ENCODE measurements at regions not wholly inside any gene's neighbourhood (a gene's known extent, or its start where the extent isn't known, plus 50 kb on each side); places are given as distances from the start of the nearest gene placed in this dataset.

DNA sequence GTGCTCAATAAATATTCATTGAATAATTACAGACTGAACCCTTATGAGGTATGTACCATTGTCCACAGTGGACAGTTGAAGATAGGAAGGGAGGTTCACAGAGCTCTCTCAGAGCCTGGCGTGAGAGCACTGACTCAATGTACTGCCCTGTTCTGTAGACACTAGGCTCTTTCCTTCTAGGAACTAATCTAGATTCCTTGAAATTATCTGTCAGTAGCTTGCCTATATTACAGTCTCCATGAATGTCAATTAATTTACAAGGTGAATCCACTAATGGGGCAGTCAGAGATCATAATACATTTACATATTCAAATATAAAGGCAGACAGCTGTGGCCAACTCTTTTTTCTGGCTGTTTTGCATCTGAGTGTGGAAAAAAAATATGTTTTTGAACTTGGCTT lies 251.2 kb upstream of the SALL1 start:
- Histone ChIP-seq H3K27ac (no peak overlapping the region), H3K4me3 (no peak overlapping the region)

DNA sequence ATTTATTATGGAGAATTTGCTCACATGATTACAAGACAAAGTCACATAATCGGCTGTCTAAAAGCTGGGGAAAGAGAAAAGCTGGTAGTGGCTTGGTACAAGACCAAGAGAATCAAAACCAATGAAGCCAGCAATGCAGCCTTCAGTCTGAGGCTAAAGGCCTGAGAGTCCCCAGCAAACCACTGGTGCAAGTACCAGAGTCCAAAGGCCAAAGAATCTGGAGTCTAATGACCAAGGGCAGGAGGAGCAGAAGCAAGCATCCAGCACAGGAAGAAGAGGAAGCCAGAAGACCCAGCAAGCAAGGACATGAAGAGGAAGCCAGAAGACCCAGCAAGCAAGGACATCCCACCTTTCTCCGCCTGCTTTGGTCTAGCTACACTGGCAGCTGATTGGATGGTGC lies 250.6 kb upstream of the SALL1 start:
- Histone ChIP-seq H3K4me3 (no peak overlapping the region), H3K27ac (no peak overlapping the region)

DNA sequence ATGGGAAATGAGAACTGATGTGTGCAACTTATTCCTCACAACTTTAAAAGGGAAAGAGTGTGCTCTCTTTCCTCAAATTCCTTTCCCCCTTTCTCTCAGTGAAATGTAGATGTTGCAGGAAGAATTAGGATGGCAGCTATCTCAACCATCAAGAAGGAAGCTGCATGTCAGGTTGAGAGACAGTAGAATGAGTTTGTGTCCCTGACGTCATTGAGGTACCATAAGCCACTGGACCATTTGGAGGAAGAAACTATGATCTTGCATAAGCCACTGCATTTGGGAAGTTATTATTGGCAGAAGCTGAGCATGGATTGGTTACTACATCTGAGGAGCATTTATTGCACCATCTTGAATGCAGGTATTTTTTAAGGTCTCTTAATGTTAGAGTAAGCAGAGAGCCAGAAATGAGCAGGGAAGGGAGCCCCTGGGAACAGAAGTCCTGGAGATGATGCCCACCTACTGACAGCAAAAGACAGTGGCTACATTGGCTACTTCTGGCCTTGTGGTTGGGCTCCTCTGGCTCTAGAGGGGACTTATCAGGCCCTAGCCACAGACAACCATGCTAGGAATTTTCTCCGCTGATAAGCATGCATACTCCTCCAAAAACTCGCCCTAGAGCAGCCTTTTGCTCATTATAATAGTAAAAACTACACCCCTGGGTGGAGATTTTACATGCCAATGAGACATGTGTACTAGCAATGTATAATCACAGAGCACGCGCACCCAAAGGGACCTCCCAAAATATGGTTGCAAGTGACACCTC lies 249.0 kb upstream of the SALL1 start:
- H3K27ac ChIP-seq = no peak overlapping the region

GRCh38 chr16:51394421-51394820 lies 243.4 kb upstream of the SALL1 start:
- no peak overlapping the region for H3K27ac ChIP-seq
- H3K4me3 ChIP-seq = no peak overlapping the region

More for the DNA sequence above, 249.0 kb upstream of the SALL1 start:
- H3K4me3 ChIP-seq = no peak overlapping the region

DNA sequence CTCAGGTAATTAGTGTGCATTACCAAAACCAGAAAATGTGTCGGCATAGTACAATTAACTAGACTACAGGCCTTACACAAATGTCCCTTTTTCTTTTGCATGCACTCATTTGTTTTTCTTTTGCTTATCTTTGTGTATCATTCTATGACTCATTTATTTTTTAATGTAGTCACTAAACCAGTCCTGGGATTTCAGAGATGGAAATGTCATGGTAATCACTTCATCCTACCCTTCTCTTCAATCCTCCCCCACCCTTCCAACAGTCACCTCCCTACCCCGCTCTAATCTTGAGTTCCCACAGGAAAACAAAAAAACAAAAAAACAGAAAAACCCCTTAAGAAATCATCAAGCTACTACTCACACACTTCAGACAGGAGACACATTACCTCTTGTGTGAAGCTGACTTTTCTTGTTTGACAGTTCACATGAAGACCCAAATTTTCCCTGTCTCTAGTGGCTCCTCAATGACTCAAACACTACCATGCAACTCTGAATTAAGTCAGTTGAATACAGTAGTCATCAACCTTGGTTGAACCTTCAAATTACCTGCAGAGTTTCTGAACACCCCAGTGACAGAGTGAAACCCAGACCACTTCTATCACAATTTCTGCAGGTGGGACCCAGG lies 242.4 kb upstream of the SALL1 start:
- Histone ChIP-seq H3K27ac (no peak overlapping the region), H3K4me3 (no peak overlapping the region)

DNA sequence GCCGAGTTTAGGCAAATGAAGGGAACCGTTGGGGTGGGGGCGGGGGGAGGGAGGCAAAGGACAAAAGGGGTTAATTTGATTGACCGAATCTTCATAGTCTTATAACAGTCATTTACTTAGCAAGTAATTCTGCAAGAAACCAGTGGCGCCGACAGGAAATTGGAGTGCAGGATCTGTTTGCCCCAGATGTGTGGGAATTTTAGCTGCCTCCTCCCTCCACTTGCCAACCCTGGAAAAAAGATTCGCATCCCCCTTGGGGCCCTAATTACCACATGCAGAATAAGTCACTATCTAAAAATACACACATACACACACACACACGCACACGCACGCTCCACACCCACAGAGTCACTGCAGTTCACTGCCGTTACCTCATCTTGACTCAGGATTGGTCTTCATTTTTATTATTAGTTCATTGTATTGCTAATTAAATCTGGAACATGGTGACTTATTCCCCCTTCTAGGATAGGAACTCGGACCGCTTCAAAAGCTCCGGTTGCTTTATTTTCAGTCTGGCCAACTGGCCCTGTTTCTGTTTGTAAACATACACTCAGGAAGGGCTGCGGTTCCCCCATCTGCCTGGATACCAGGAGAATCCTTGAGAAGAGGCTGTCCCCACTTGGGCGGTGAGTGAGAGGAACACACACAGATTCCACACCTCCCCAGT lies 241.6 kb upstream of the SALL1 start:
- Histone ChIP-seq H3K27ac (no peak overlapping the region), H3K4me3 (no peak overlapping the region)

DNA sequence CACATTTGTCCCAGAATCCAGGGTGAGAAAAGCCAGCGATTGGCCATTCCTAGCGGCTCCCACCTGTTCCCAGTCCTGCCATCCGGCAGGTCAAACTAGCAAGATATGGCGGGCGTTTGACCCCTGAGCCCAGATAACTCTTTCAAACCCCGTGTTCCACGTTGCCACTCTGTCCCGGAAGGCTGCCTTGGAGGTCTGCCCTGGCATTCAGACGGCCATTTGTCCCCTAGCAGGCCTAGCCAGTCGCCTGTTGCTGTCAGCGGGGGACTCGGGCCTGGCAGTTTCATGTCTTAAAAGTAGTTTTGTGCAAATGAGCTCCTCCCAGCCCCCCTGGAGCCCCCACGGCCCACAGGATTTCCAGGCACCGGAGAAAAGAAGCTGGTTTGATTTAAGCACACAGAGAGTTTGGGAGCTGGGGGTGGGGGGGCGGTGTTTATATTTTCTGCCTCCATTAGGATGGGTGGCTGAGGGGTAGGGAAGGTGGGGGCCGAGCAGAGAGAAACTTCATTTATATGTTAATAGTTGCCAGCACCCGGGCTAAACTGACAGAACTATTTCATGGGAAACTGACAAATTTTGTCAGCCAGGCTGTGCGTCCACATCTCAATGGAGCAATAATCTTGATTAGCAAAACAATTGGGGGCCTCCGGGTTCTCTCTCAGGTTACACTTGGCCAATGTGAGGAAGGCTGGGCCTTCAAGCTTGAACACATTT lies 240.9 kb upstream of the SALL1 start:
- no peak overlapping the region for H3K27ac ChIP-seq
- no peak overlapping the region for H3K4me3 ChIP-seq

- no peak overlapping the region for H3K27ac ChIP-seq
- no peak overlapping the region for H3K4me3 ChIP-seq
Observed at GRCh38 chr16:51390877-51391276, 239.8 kb upstream of the SALL1 start.

- H3K4me3 ChIP-seq = no peak overlapping the region
- no peak overlapping the region for H3K27ac ChIP-seq
Observed at GRCh38 chr16:51389881-51390280, 238.8 kb upstream of the SALL1 start.

DNA sequence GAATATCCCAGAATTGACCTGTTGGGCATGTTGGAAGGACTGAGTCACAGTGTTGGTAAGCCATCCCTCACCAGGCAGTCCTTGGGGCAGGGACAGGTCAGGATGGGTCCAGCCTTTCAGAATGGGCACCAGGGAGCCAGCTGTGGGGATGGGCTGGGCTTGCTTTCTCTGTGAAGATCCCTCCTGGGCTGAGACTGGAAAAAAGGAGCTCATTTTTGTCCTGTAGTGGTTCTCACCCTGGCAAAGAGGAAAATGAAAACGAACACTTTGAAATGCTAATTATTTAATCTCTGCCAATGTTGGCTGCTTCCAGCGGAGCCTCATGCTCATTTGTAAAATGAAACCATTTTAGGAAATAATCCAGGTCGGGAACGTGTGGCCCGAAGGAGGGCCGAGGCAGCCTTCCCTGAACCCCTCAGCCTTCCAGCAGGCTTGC lies 237.5 kb upstream of the SALL1 start:
- H3K4me3 ChIP-seq = no peak overlapping the region
- H3K27ac ChIP-seq = no peak overlapping the region

DNA sequence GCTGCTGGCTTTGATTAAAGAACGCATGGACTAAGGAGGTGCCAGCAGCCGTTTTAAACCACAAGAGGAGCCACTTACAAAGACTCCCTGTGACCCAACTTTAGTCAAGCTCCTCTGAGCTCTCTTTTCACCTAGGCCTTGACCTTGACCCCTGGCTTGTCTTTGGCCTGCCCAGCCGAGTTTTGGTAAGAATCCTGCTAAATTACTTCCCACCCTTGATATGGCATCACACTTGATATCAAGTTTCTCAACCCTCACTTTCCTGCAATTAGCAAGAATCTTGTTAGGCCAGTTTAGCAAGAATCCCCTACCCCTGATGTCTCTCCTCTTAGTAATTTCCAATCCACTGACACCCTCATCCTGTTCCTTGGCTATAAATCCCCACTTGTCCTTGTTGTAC lies 232.8 kb upstream of the SALL1 start:
- no peak overlapping the region for H3K4me3 ChIP-seq
- H3K27ac ChIP-seq = no peak overlapping the region

- Histone ChIP-seq H3K27ac (no peak overlapping the region), H3K4me3 (no peak overlapping the region)
Observed at GRCh38 chr16:51382940-51383339, 231.9 kb upstream of the SALL1 start.

DNA sequence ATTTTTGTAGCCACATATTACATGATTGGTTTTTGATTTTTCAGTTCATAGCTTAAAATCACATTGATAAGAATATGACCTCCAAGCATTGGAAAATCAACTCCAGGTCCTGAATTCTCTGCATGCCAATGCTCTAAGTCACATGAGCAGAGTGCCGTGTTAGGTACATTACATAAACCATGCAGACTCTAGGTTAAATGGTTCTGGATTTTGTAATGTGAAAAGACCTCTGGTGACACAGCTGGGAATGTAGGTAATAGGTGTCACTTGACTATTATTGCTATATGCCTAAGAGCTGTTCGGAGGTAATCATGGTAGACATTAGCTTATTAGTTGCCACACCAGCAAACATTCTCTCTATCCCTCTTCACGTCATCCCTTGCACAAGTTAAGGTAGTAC lies 231.1 kb upstream of the SALL1 start:
- Histone ChIP-seq H3K27ac (no peak overlapping the region), H3K4me3 (no peak overlapping the region)

- H3K27ac ChIP-seq = no peak overlapping the region
- H3K4me3 ChIP-seq = no peak overlapping the region
Observed at GRCh38 chr16:51376080-51376479, 225.0 kb upstream of the SALL1 start.

GRCh38 chr16:51374790-51375189 lies 223.7 kb upstream of the SALL1 start:
- Histone ChIP-seq H3K4me3 (no peak overlapping the region), H3K27ac (no peak overlapping the region)

DNA sequence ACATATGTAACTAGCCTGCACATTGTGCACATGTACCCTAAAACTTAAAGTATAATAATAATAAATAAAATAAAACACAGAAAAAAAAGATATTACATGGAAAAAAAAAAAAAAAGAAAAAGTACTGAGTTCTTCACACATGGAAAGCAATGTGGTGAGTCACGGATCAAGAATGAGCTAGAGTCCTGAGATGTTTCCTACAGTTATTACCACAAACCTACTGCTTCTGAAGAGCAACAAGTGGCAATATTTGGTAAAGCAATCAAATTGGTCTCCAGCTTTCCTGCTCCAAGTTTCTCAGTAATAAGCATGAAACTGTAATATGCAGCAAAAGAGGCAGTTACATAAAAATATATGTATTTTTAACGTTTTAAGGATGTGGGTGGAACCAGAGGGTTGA lies 223.3 kb upstream of the SALL1 start:
- Histone ChIP-seq H3K27ac (no peak overlapping the region), H3K4me3 (no peak overlapping the region)

GRCh38 chr16:51365715-51366114 lies 214.6 kb upstream of the SALL1 start:
- H3K27ac ChIP-seq = no peak overlapping the region
- no peak overlapping the region for H3K4me3 ChIP-seq

- Histone ChIP-seq H3K27ac (no peak overlapping the region), H3K4me3 (no peak overlapping the region)
Observed at GRCh38 chr16:51359141-51359955, 208.3 kb upstream of the SALL1 start.

DNA sequence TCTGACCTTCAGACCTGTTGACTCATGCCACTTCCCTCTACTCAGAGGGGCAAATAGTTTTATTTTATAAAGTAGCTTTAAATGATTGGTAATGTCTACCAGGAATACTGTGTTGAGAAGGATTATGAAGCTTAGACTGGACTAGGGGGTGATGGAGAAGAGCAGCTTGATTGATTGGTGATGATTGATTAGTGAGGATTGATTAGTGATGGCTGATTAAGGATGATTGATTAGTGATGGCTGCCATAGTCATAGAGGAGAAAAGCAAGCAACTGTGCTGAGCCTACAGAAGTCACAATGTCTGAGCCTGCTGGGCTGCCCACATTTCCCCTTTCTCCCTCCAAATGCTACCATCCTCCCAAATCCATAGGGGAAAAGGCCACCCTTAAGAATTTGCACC lies 206.8 kb upstream of the SALL1 start:
- no peak overlapping the region for H3K27ac ChIP-seq
- H3K4me3 ChIP-seq = no peak overlapping the region

GRCh38 chr16:51355875-51356274 lies 204.8 kb upstream of the SALL1 start:
- Histone ChIP-seq H3K27ac (no peak overlapping the region), H3K4me3 (no peak overlapping the region)
